ENCODE measurements at regions not wholly inside any gene's neighbourhood (a gene's known extent, or its start where the extent isn't known, plus 50 kb on each side); places are given as distances from the start of the nearest gene placed in this dataset.

DNA sequence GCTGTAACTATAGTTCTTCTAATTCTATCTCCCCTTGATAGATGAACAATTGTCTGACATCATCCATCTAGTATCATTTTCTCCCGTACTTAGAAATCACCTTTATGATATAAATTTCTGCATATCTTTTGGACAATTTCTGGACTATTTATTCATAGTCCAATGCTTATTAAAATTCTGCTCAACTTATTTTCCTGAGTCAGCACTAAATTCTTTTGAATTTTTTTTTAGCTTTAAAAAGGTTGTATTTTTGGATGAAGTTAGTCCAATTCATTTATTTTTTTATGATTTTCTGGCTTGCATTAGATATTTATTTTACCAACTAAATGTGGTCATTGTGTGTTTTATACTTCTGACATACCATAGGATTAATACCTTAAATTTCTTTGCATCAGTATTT, 538.5 kb upstream of the DCC start:
- TF ChIP-seq, protein P1, sequence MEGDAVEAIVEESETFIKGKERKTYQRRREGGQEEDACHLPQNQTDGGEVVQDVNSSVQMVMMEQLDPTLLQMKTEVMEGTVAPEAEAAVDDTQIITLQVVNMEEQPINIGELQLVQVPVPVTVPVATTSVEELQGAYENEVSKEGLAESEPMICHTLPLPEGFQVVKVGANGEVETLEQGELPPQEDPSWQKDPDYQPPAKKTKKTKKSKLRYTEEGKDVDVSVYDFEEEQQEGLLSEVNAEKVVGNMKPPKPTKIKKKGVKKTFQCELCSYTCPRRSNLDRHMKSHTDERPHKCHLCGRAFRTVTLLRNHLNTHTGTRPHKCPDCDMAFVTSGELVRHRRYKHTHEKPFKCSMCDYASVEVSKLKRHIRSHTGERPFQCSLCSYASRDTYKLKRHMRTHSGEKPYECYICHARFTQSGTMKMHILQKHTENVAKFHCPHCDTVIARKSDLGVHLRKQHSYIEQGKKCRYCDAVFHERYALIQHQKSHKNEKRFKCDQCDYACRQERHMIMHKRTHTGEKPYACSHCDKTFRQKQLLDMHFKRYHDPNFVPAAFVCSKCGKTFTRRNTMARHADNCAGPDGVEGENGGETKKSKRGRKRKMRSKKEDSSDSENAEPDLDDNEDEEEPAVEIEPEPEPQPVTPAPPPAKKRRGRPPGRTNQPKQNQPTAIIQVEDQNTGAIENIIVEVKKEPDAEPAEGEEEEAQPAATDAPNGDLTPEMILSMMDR (conservative IDR thresholded peaks at IDR 0.05 in 1 of 2, IDR thresholded peaks at IDR 0.05 in 1 of 2; ENCODE audit: low read depth in 1 of 2, low read length in 2 of 2), result no peak
- TF ChIP-seq EZH2 (IDR thresholded peaks at IDR 0.05; ENCODE audit: low read length, missing control alignments), result no peak

Data from fibroblast of lung (primary cell).